NCI-H82 treated with DMSO at 0.1 percent for 48 hours (cell line): ENCODE measurements at regions not wholly inside any gene's neighbourhood (a gene's known extent, or its start where the extent isn't known, plus 50 kb on each side); places are given as distances from the start of the nearest gene placed in this dataset.
A peak's percentile ranks its signal among the peaks of the same experiment; 100 is the strongest.
"Not testable (repeated sequence)": the region's sequence is repeated elsewhere in the genome, so short reads cannot be mapped to it uniquely, and the experiment has no call there.

Experiments used
- DNase-seq: peaks from one replicate; lab custom pipeline; 2025; ENCODE audit not compliant: unreplicated experiment; lab: John Stamatoyannopoulos, UW

DNA sequence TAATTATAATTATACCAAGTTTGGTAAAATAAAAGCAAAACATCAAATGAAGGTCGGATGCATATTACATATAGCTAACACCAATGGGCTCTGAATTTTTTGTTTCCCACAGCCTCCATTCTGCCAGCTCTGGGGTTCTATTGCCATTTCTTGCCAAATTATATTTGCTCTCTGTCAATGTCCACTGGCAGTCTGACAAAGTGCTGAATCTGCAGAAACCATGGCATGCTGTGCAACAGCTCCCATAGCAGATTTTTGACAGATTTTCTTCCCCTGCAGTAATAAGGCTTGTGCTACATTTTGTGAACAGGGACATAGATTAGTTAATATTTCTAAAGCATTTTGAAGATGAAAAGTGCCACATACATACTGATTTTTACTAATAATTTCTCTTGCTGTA, 1102.1 kb downstream of the DIAPH3 start:
- no peak for DNase-seq

DNA sequence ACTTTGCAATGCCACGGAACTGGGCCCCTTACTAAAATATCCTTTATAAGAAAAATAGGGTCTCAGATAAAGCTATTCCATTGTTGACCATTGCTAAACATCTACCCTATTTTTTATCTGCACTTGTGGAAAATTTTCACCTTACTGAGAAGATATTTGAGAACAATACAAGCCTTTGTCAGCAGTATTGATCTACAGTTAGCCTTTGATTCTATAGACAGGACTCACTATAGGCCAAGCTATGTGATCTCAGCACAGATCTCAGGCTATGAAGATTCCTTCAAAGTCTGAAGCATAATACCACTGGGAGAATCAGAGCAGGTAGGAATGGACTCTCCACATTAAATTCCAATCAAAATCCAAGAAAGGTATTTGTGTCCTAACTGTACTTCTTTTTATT, 1099.7 kb downstream of the DIAPH3 start:
- DNase-seq, result no peak

DNA sequence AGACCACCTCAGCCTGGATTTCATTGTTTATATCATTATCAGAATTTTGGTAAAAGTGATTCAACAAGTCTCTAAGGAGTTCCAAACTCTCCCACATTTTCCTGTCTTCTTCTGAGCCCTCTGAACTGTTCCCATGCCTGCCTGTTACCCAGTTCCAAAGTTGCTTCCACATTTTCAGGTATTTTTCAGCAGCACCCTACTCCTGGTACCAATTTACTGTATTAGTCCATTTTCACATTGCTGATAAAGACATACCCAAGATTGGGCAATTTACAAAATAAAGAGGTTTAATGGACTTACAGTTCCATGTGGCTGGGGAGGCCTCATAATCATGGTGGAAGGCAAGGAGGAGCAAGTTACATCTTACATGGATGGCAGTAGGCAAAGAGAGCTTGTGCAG, 1087.3 kb downstream of the DIAPH3 start:
- not testable (repeated sequence) for DNase-seq

DNA sequence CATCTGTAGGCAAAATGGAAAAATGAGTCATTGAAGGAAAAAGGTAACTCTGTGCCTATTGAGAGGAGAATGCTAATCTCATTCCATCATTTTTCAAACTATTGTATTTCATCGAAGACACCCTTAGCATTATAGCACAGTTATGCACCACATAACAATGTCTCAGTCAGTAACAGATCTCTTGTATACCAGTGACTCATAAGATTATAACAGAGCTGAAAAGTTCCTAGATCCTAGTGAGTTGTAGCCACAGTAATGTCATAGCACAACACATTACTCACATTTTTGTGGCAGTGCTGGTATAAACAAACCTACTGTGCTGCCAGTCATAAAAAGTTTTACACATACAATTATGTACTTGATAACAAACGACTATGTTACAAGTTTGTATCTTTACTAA, 1077.6 kb downstream of the DIAPH3 start:
- DNase-seq, result no peak

DNA sequence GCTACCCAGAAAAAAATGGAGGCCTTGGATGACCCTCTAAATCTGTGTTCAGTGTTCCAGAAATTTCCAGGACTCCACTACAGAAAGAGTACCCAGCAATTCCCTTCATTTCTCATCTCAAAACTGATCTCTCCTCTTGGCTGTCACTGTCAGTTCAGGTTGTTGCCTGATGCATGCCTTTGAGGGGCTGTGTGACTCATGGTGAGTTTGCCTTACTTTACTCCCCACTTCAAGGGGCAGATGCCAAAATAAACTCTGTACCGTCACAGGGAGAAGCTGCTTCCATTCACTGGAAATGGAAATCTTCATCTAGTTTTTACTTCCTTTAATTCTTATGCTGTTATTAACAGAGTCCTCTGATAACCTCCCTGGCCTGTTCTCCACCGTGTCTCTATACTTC, 1075.0 kb downstream of the DIAPH3 start:
- DNase-seq, result no peak

DNA sequence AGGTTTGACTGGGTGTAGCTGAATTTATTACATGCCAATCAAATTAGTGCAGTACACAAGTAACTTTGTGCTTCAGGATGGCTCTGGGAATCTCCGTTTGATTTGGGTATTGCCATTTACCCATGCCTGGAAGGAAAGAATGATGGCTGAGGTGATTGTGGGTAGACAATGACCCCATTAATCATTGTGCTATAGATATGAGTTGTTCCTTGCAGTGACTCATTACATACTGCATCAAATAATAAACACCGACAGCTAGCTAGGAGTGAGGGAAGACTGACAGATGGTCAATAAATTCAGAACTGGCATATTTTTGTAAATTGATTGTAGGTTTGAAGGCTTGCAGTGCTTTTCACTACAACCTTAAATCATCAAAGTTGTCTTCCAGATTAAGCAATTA, 1069.5 kb downstream of the DIAPH3 start:
- DNase-seq, result no peak

DNA sequence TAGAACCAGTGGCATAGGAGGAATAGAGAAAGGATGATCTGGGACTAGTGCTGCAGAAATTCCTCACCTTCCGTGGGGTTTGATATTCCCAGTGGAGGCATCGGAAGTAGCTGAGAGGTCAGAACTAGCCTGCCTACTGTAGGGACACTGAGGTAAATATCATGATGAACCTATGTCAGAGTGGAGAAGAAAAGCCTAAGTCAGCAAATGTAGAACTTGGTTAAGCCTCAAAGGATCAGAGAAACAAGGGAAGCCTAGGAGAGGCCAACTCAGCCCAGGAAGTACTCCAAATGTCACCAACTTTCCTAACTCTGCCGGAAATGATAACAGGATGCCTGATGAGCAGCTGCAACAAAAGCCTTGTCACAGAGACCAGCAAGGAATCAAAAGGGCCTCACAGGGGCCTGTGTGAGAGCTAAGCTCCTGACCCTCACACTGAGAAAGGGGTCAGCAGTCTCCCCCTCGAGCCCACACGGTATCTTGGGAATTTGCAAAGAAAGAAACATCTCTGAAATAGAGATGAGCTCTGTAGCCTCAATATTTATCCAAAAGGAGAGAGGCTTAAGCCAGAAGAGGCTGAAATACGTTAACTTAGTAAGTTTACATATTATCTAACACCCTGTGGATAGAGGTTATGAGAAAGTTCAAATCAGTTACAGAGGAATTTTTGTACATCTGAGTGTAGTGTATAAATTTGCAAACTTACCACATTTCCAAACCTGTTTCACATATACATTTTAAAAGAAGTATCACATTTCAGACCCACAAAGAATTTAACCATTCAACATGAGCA, 1064.3 kb downstream of the DIAPH3 start:
- no peak for DNase-seq

DNA sequence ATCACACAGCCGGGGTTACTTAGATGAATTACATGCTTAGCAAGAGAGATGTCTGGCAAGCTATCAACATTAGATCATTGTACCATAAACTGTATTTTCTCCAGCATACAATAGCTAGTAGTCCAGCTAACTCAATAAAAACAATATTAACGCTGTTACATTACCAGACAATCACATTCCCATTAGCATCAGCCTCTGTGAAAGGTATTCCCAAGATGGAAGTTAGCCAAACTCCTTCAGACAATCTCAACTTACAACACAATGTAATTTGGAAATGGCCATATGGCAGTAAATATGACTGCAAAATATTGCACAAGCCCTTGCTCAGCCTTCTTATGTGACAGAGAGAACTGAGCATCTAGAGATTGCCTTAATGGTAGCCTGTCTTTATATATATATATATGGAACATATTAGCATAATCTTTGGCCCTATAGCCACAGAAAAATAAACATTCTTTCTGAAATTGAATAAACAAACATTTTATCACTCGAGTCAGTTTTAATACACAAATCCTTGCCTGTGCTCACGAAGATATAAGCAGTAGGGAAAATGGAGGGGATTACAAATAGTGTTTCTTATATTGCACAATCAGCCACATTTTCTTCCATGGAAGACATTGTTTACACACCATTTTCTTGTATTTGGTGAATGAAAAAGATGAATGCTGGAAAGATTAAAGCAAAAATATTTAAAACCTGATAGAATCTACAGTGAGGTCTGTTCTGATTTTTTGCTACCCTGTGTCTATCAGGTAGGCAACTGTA, 1060.5 kb downstream of the DIAPH3 start:
- DNase-seq, result no peak

DNA sequence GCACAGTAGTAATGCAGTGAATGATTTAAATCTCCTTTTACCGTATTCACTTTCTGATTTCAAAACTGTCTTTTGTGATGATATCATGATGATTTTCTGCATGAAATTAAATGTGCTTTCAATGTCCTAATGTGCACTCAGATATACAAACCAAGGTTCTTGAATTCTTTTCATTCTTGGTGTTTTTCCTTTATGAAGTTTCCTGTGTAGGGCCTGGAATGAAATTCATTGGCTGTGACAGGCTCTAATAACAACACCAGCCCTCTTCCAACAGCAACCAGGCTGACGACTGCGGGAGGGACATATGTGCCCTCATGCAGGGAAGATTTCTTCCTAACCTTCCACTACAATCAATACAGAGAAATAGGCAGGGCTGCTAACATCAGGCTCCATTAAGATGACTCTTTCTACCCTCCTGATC, 1052.0 kb downstream of the DIAPH3 start:
- peak; percentile 35 for DNase-seq

DNA sequence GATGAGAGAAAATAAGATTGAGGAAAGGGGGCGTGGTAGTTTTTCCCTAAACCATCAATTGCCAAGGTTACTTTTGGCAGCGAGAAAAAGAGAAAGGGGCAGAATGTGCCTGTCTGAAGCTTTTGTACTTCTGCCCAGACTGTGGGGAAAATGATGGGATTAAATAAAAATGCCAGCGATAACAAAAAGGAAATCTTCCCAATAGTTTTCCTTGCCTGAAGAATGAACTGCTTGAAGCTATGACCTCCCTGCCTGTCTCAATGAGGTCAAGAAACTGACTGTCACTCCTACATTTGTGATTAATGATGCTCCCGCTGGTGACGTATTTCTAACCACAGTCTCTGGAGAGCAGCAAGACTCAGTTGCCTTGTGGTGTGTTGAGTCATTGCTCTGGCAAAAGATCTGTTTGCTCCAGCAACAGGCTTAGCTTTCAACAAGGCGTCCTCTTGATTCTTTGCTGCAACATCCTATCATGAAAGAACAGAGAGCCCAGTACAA, 1051.5 kb downstream of the DIAPH3 start:
- DNase-seq, result peak; percentile 82

DNA sequence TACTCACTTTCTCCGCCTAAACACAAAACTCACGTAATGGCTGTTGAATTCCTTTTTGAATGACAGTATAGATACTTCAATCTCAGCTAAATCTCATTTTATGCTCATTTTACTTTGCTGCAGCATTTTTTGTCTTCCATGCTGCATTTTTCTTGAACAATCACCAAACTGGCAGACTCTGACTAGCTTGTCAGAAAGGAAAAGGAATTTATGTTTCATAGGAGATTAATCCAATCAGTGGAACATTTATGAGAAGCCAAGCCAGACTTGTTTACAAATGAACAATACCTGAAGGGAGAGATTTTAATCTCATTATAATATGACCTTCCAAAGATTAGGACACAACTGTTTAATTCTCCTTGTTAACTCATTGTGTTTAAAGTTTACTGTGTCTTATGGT, 1044.3 kb downstream of the DIAPH3 start:
- DNase-seq, result peak; percentile 81

DNA sequence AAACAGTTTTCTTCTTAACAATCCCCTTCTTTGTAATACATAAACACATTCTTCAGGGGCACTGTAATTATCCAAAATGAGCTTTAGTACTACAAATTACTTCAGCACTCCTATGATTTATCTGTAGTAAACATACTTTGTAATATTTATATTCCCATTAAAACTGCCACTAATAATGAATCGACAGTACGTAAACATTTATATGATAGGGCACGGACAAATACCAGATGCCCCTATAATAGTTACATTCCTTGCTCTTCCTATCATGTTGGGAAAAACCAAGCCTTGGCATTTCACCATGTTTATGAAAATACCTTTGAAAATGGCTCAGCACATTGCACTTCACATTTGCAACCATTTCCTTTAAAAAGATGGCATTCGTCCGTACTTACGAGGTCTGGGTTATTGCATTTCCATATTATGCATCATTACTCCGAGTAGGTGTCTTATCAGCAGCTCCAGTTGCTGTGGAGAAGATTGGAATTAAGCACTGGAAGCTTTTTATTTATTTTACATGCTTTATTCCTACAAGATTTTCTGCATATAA, 1043.4 kb downstream of the DIAPH3 start:
- no peak for DNase-seq

DNA sequence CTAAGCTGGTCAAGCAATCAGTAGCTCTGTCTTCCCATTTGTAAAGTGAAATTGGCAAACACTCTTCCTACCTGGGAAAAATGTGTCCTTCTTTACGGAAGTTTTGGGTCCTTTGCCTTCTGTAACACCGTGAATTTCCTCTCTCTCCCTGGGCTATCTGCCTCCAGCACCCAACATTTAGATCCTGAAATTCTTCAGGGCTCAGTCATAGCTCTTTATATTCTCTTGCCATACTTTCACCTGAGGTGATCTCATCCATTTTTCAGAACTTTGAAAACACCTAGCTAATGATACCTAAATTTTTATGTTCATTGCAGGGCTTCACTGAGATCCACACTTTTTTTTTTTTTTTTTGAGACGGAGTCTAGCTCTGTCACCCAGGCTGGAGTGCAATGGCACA, 1042.2 kb downstream of the DIAPH3 start:
- no peak for DNase-seq

DNA sequence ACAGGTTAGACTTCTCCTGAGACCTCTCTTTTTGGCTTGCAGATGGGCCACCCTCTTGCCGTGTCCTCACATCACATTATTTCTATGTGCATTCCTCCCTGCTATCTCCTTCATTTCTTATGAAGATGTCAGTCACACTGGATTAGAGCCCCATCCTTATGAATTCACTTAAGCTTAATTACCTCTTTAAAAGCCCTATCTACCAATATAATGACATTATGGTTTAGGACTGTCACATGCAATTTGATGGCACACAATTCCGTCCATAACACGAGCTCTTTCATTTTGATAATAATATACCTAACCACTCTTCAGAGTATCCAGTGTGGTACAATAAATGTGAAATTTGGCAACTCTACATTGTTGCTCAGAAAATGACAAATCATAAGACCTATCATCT, 1037.3 kb downstream of the DIAPH3 start:
- DNase-seq, result peak; percentile 75

DNA sequence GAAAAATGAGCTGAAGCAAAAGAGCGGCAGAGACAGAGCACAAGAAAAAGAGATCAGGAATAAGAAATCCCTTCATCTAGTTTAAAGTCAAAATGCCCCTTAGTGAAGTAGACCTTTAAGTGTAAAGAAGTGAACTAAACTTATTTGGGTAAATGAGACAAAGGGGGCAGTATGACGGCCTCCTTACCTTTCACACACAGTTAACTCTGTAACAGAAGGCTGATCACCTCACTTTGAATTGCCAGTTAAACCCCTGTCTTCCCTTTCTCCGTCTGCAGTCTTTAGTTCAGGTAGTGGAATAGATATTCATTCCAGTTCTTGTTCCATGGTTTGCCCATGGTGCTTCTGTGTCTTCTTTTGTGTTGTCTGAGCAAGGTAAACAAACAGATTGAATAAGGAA, 1029.8 kb downstream of the DIAPH3 start:
- no peak for DNase-seq

DNA sequence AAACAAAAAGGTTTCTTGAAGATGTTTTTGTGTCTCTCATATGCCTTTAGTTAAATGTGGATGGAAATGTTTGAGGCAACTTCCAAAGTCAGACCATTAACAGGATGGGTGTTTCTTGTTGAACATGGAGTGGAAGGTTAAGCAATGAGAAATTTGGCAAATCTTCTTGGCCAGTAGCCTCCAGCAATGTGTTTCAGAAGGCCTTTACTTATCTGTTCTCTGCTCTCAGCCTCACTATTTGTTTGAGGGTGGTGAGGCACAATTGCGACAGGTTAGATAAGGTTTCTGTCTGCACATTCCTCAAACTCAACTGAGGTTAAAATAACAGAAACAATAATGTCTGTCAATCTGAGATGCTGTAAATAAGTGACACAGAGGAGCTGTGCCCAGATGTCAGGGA, 1019.0 kb downstream of the DIAPH3 start:
- DNase-seq, result no peak

DNA sequence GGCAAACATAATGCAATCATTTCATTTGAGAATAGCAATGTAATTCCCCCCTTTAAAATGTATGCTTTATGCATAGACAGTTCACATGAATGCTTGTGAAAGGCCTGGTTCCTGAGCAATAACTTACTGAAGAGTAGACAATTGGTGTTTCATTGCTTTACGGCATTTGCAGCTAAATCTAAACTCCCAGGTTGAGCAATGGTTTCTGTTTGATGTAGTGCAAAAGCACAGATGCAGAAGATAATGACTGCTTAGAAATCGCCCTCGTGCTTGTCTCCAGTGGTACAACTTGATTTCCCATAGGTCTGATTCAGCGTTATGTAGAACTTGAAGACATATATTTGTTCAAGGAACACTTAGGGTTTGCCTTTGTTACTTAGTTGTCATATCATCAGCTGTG, 1018.3 kb downstream of the DIAPH3 start:
- DNase-seq, result no peak

DNA sequence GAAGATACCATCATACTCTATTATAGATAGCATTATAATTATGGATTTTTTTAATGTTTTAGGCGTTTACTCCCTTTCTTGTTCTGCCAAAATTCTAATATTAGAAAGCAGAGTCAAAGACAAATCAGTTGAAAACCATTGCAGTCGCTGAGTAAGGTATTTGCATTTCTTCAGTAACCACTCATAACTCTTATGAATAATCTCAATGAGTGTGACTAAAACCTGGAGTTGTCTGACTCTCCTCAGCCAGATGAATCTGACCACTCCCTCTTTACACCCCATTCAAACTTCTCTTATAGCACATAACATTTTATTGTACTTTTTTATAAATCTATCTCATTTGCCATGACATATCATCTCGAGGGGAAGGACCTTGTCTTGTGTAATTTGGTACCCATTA, 1006.5 kb downstream of the DIAPH3 start:
- no peak for DNase-seq

DNA sequence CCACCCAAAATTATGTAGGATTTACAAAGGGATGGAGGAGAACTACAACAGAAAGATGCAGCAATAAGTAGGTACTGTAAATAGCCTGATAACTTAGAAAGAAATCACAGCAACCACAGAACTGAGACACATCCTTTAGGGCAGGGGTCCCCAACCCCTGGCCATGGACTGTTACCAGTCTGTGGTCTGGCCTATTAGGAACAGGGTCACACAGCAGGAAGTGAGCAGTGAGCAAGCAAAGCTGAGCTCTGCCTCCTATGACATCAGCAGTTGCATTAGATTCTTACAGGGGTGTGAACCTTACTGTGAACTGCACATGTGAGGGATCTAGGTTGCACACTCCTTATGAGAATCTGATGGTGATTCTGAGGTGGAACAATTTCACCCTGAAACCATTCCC, 997.6 kb downstream of the DIAPH3 start:
- DNase-seq, result no peak

DNA sequence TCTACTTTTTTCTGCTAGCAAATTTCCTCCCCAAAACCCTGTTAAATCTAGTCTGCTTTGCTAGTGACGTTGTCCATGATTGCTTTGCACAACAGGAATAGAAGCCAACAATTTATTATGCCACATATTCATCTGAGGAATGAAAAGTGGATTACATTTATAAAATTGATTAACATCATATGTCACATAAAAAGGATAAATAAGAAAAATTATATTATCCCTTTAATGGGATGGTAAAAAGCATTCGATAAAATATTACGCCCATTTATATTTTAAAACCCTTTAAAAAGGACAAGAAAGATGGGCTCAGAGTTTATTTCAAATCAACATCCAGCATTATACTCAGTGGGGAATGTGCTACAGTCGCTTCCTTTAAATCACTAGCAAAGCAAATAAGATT, 991.7 kb downstream of the DIAPH3 start:
- DNase-seq, result no peak

DNA sequence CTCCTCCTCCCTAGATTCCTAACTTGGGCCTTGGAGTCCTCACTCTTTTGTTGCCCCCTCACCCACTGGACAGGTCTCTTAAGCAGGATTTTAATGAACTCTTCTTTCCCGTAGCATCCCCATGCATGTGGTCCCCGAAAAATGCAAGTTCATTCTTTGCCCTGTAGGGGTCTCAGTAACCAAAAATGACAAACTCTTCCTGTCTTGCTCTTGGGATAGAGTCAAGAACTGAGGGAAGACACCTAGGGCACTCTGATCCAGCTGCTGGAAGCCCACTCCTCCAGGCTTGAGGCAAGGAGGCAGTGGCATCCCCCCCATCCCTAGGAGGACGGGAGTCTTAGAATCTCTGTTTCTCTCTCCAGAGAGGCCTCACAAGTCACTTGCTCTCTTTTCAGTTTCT, 987.0 kb downstream of the DIAPH3 start:
- DNase-seq, result no peak

DNA sequence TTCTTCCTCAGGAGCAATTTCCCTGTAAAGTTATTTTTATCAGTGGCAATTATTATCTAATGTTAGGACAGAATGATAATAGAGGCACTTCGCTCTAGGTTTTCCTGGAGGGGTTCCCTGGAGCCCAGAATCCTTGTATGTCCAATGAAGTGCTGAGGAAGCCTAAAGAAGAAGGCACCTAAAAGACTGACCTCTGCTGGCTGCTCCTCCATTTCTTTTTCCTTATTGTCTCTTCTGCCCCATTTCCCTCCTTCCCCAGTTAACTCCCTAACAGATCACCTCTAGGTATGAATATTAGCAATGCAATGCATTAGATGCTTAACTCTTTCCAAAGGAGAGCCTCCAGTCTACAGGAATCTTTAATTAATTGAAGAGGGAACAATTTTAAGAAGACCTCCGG, 985.4 kb downstream of the DIAPH3 start:
- DNase-seq, result peak; percentile 36
